SK-N-MC (cell line): ENCODE measurements at regions not wholly inside any gene's neighbourhood (a gene's known extent, or its start where the extent isn't known, plus 50 kb on each side); places are given as distances from the start of the nearest gene placed in this dataset.
"Not testable (repeated sequence)": the region's sequence is repeated elsewhere in the genome, so short reads cannot be mapped to it uniquely, and the experiment has no call there.

Experiments used
- EZH2 ChIP-seq: fragments of 200-600 bp; sonication (generic); IDR thresholded peaks from one replicate; pipeline ENCODE4 v1.6.1; 2017; ENCODE audit warnings: antibody characterized with exemption
- FOXP2 ChIP-seq: optimal IDR thresholded peaks from 2 replicates; pipeline ENCODE3; 2011; ENCODE audit warnings: mild to moderate bottlenecking, moderate library complexity; ENCODE audit not compliant: insufficient read depth; ENCODE audit errors: extremely low read length, control extremely low read depth
- POLR2AphosphoS5 ChIP-seq: IDR thresholded peaks from 2 replicates; pipeline ENCODE4 v1.6.1; 2012; ENCODE audit warnings: mild to moderate bottlenecking, low read depth, low read length, borderline replicate concordance

- TF ChIP-seq POLR2AphosphoS5, EZH2, FOXP2: not testable (repeated sequence)
These were observed 430.5 kb upstream of the CD180 start for GRCh38 chr5:67627079-67627478.
